Neural progenitor cell (in vitro differentiated cells): ENCODE measurements at regions not wholly inside any gene's neighbourhood (a gene's known extent, or its start where the extent isn't known, plus 50 kb on each side); places are given as distances from the start of the nearest gene placed in this dataset.

Experiments used
- EZH2 ChIP-seq: fragments of 200-600 bp; sonication (generic); IDR thresholded peaks from 2 replicates; pipeline ENCODE4 v1.6.1; 2017; ENCODE audit warnings: antibody characterized with exemption, mild to moderate bottlenecking, moderate library complexity
- TF ChIP-seq, protein P1 (sequence below): fragments of 200-600 bp; sonication (generic); IDR thresholded peaks from 2 replicates; pipeline ENCODE4 v1.5.1; 2017; ENCODE audit warnings: antibody characterized with exemption, mild to moderate bottlenecking

DNA sequence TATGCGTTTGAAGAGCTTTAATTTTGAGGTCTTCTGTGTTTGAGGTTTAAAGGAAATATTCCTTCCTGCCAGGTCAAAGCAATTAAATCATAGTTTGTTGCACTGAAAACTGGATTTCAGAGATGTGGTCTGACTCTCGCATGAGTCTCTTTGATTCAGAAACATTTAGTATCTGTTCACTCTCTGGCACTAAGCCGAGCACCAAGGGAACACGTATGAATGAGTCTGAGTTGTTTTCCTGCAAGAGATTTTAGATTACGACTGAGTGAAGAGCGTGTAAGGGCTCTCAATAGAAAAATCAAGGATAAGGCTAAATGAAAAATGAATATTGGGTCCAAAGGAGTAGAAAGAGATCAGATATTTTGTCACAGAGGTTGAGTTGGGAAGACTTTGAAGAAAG is 875.4 kb upstream of the PRKX start:
- TF ChIP-seq, protein P1, sequence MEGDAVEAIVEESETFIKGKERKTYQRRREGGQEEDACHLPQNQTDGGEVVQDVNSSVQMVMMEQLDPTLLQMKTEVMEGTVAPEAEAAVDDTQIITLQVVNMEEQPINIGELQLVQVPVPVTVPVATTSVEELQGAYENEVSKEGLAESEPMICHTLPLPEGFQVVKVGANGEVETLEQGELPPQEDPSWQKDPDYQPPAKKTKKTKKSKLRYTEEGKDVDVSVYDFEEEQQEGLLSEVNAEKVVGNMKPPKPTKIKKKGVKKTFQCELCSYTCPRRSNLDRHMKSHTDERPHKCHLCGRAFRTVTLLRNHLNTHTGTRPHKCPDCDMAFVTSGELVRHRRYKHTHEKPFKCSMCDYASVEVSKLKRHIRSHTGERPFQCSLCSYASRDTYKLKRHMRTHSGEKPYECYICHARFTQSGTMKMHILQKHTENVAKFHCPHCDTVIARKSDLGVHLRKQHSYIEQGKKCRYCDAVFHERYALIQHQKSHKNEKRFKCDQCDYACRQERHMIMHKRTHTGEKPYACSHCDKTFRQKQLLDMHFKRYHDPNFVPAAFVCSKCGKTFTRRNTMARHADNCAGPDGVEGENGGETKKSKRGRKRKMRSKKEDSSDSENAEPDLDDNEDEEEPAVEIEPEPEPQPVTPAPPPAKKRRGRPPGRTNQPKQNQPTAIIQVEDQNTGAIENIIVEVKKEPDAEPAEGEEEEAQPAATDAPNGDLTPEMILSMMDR: no peak
- TF ChIP-seq EZH2: no peak
